Karpas-422 (cell line): ENCODE measurements at regions not wholly inside any gene's neighbourhood (a gene's known extent, or its start where the extent isn't known, plus 50 kb on each side); places are given as distances from the start of the nearest gene placed in this dataset.

ENCODE experiments used
- DNase-seq: peaks from one replicate; pipeline ENCODE4 v3.0.0-alpha.2; 2015
- H2AFZ ChIP-seq: fragments of 200-600 bp; sonication (generic); 2 replicates; pipeline ENCODE4 v1.6.1; 2014; ENCODE audit warnings: antibody characterized with exemption, low read length, mixed read lengths
- H3K27ac ChIP-seq: fragments of 200-600 bp; sonication (generic); 2 replicates; pipeline ENCODE4 v1.5.1; 2014; ENCODE audit warnings: mild to moderate bottlenecking, low read length, moderate library complexity
- H3K27me3 ChIP-seq: fragments of 200-600 bp; sonication (generic); 2 replicates; pipeline ENCODE4 v1.6.1; 2014; ENCODE audit warnings: low read length, mixed read lengths
- H3K36me3 ChIP-seq: fragments of 200-600 bp; sonication (generic); 2 replicates; pipeline ENCODE4 v1.6.1; 2014; ENCODE audit warnings: low read length, mixed read lengths; ENCODE audit not compliant: insufficient read depth
- H3K4me1 ChIP-seq: fragments of 200-600 bp; sonication (generic); 2 replicates; pipeline ENCODE4 v1.6.1; 2014; ENCODE audit warnings: mild to moderate bottlenecking, low read length, mixed read lengths
- H3K4me2 ChIP-seq: fragments of 200-600 bp; sonication (generic); 2 replicates; pipeline ENCODE4 v1.6.1; 2014; ENCODE audit warnings: low read length, low read depth, mild to moderate bottlenecking; ENCODE audit not compliant: poor library complexity, severe bottlenecking
- H3K4me3 ChIP-seq: fragments of 200-600 bp; sonication (generic); 2 replicates; pipeline ENCODE4 v1.5.1; 2014; ENCODE audit warnings: mild to moderate bottlenecking, antibody characterized with exemption, low read length, mixed read lengths
- H3K79me2 ChIP-seq: fragments of 200-600 bp; sonication (generic); 2 replicates; pipeline ENCODE4 v1.6.1; 2014; ENCODE audit warnings: mild to moderate bottlenecking, low read length, mixed read lengths
- H3K9ac ChIP-seq: fragments of 200-600 bp; sonication (generic); 2 replicates; pipeline ENCODE4 v1.6.0; 2014; ENCODE audit warnings: low read length
- H3K9me2 ChIP-seq: fragments of 200-600 bp; sonication (generic), shearing (Covaris generic); replicated peaks from 2 replicates; pipeline ENCODE4 v1.6.0; 2014; ENCODE audit warnings: mild to moderate bottlenecking, low read length, moderate library complexity; ENCODE audit not compliant: insufficient read depth
- H3K9me3 ChIP-seq: fragments of 300-700, 200-600 bp; sonication (generic); 2 replicates; pipeline ENCODE4 v1.6.1; 2014; ENCODE audit warnings: low read length, mixed read lengths
- H4K20me1 ChIP-seq: fragments of 200-600 bp; sonication (generic); 2 replicates; pipeline ENCODE4 v1.6.1; 2014; ENCODE audit warnings: mild to moderate bottlenecking, antibody characterized with exemption, low read length, low read depth; ENCODE audit not compliant: insufficient read depth

DNA sequence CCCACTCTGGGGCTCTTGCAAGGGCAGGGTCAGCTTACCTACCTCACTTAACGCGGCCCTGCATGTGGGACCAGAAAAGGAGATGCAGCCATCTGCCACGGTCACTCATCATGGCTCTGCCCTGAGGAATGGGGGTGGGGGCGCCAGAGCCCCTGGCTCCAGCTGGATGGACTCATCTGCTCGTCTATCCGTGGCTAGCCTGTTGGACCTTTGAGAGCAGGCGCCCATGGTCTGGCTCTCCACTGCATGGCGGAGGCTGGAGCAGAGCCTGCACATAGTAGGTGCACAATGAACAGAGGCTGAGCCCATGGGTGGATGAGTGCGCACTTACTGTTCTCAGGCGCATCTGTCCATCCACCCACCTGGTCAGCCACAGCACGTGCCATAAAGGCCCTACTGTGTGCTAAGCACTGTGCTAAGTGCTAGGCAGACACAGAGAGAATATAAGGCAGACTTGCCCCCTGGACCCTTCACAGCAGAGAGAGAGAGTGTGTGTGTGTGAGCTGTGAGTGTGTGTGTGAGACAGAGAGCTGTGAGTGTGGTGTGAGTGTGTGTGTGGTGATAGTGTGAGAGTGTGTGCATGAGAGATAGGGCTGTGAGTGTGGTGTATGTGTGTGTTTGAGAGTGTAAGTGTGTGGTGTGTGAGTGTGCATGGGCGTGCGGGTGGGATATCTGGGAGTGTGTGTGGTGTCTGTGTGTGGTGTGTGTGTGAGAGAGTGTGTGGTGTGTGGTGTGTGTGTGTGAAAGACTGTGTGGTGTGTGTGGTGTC, 151.3 kb downstream of the TFCP2L1 start:
- no peaks in the 10 kb centered on the region for H3K79me2 ChIP-seq
- no peaks in the 10 kb centered on the region for H3K27me3 ChIP-seq
- H3K9me3 ChIP-seq, result no peaks in the 10 kb centered on the region
- no peak overlapping the region for H3K4me2 ChIP-seq
- H3K36me3 ChIP-seq, result no peaks in the 10 kb centered on the region
- no peaks in the 10 kb centered on the region for H4K20me1 ChIP-seq
- DNase-seq, result no peak
- no peaks in the 10 kb centered on the region for H3K9me2 ChIP-seq
- no peaks in the 10 kb centered on the region for H3K4me1 ChIP-seq
- H3K9ac ChIP-seq, result no peak overlapping the region
- no peak overlapping the region for H2AFZ ChIP-seq
- no peak overlapping the region for H3K4me3 ChIP-seq
- no peak overlapping the region for H3K27ac ChIP-seq

GRCh38 chr2:121134728-121135127, 150.3 kb downstream of the TFCP2L1 start:
- no peak overlapping the region for H3K27ac ChIP-seq
- no peaks in the 10 kb centered on the region for H3K9me3 ChIP-seq
- no peaks in the 10 kb centered on the region for H3K9me2 ChIP-seq
- no peaks in the 10 kb centered on the region for H3K36me3 ChIP-seq
- H3K4me2 ChIP-seq, result no peak overlapping the region
- H3K27me3 ChIP-seq, result no peaks in the 10 kb centered on the region
- H3K79me2 ChIP-seq, result no peaks in the 10 kb centered on the region
- DNase-seq, result no peak
- no peak overlapping the region for H3K4me3 ChIP-seq
- no peaks in the 10 kb centered on the region for H3K4me1 ChIP-seq
- H3K9ac ChIP-seq, result no peak overlapping the region
- no peaks in the 10 kb centered on the region for H4K20me1 ChIP-seq
- H2AFZ ChIP-seq, result no peak overlapping the region

- no peaks in the 10 kb centered on the region for H4K20me1 ChIP-seq
- DNase-seq, result no peak
- H3K4me1 ChIP-seq, result no peaks in the 10 kb centered on the region
- peaks cover 2% of the 10 kb centered on the region; the same call in 1 of the 2 replicates for H3K27me3 ChIP-seq
- H3K27ac ChIP-seq, result no peak overlapping the region
- H3K9ac ChIP-seq, result no peak overlapping the region
- no peak overlapping the region for H3K4me2 ChIP-seq
- H2AFZ ChIP-seq, result no peak overlapping the region
- no peak overlapping the region for H3K4me3 ChIP-seq
- H3K9me2 ChIP-seq, result no peaks in the 10 kb centered on the region
- no peaks in the 10 kb centered on the region for H3K79me2 ChIP-seq
- H3K36me3 ChIP-seq, result no peaks in the 10 kb centered on the region
- 0 out of 2 replicates have a peak, but pooled peaks cover 1% of the 10 kb centered on the region for H3K9me3 ChIP-seq
Observed at GRCh38 chr2:121135168-121135853, 149.7 kb downstream of the TFCP2L1 start.

DNA sequence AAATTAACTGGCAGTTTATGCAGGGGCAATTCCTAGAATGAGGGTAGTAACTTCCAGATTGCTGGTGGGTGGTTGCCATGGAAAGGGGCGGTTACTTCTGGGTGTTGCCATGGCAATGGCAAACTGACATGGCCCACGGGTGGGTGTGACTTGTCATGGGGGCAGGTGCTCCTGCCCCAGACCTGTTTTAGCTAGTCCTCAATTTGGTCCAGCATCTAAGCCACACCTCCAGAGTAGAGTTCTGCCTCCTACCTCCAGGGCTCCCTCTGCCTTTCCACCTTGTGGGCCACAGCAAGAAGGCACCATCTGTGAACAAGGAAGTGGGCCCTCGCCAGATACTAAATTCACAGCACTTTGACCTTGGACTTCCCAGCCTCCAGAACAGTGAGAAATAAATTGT, 148.7 kb downstream of the TFCP2L1 start:
- peaks cover 5% of the 10 kb centered on the region; the same call in 1 of the 2 replicates for H3K27me3 ChIP-seq
- no peak overlapping the region for H3K9ac ChIP-seq
- DNase-seq, result peak; percentile 57
- H3K4me2 ChIP-seq, result no peak overlapping the region
- H3K4me1 ChIP-seq, result no peaks in the 10 kb centered on the region
- H2AFZ ChIP-seq, result no peak overlapping the region
- H3K9me3 ChIP-seq, result 0 out of 2 replicates have a peak, but pooled peaks cover 3% of the 10 kb centered on the region
- H3K4me3 ChIP-seq, result no peak overlapping the region
- H3K79me2 ChIP-seq, result no peaks in the 10 kb centered on the region
- no peak overlapping the region for H3K27ac ChIP-seq
- no peaks in the 10 kb centered on the region for H4K20me1 ChIP-seq
- H3K36me3 ChIP-seq, result no peaks in the 10 kb centered on the region
- H3K9me2 ChIP-seq, result no peaks in the 10 kb centered on the region

GRCh38 chr2:121137571-121137970, 147.4 kb downstream of the TFCP2L1 start:
- no peak overlapping the region for H3K9ac ChIP-seq
- H3K9me2 ChIP-seq, result no peaks in the 10 kb centered on the region
- no peak overlapping the region for H2AFZ ChIP-seq
- H3K27me3 ChIP-seq, result peaks cover 5% of the 10 kb centered on the region; the same call in 1 of the 2 replicates
- H3K4me2 ChIP-seq, result no peak overlapping the region
- no peaks in the 10 kb centered on the region for H4K20me1 ChIP-seq
- no peak overlapping the region for H3K4me3 ChIP-seq
- DNase-seq, result no peak
- H3K9me3 ChIP-seq, result 0 out of 2 replicates have a peak, but pooled peaks cover 3% of the 10 kb centered on the region
- H3K36me3 ChIP-seq, result no peaks in the 10 kb centered on the region
- H3K27ac ChIP-seq, result no peak overlapping the region
- H3K79me2 ChIP-seq, result no peaks in the 10 kb centered on the region
- no peaks in the 10 kb centered on the region for H3K4me1 ChIP-seq

GRCh38 chr2:121140734-121141133, 144.3 kb downstream of the TFCP2L1 start:
- no peak overlapping the region for H2AFZ ChIP-seq
- H3K27me3 ChIP-seq, result peaks cover 5% of the 10 kb centered on the region; the same call in 1 of the 2 replicates
- H3K4me3 ChIP-seq, result no peak overlapping the region
- H3K4me1 ChIP-seq, result no peaks in the 10 kb centered on the region
- no peak overlapping the region for H3K27ac ChIP-seq
- H3K9me2 ChIP-seq, result no peaks in the 10 kb centered on the region
- H3K36me3 ChIP-seq, result no peaks in the 10 kb centered on the region
- H3K9ac ChIP-seq, result no peak overlapping the region
- no peak for DNase-seq
- 0 out of 2 replicates have a peak, but pooled peaks cover 3% of the 10 kb centered on the region for H3K9me3 ChIP-seq
- no peaks in the 10 kb centered on the region for H4K20me1 ChIP-seq
- H3K4me2 ChIP-seq, result no peak overlapping the region
- H3K79me2 ChIP-seq, result no peaks in the 10 kb centered on the region

GRCh38 chr2:121142452-121142851, 142.6 kb downstream of the TFCP2L1 start:
- H2AFZ ChIP-seq, result no peak overlapping the region
- no peaks in the 10 kb centered on the region for H3K9me2 ChIP-seq
- H3K36me3 ChIP-seq, result no peaks in the 10 kb centered on the region
- no peaks in the 10 kb centered on the region for H4K20me1 ChIP-seq
- H3K27ac ChIP-seq, result no peak overlapping the region
- H3K4me1 ChIP-seq, result no peaks in the 10 kb centered on the region
- peaks cover 5% of the 10 kb centered on the region; the same call in 1 of the 2 replicates for H3K27me3 ChIP-seq
- H3K79me2 ChIP-seq, result no peaks in the 10 kb centered on the region
- H3K4me2 ChIP-seq, result no peak overlapping the region
- H3K4me3 ChIP-seq, result no peak overlapping the region
- H3K9ac ChIP-seq, result no peak overlapping the region
- H3K9me3 ChIP-seq, result 0 out of 2 replicates have a peak, but pooled peaks cover 3% of the 10 kb centered on the region
- DNase-seq, result no peak

GRCh38 chr2:121144111-121144510, 140.9 kb downstream of the TFCP2L1 start:
- Histone ChIP-seq H3K27me3 (peaks cover 5% of the 10 kb centered on the region; the same call in 1 of the 2 replicates), H3K27ac (no peak overlapping the region), H2AFZ (no peak overlapping the region), H3K9me3 (0 out of 2 replicates have a peak, but pooled peaks cover 3% of the 10 kb centered on the region), H3K4me1 (0 out of 2 replicates have a peak, but pooled peaks cover 2% of the 10 kb centered on the region), H3K79me2 (no peaks in the 10 kb centered on the region), H3K9me2 (no peaks in the 10 kb centered on the region), H3K36me3 (no peaks in the 10 kb centered on the region), H3K4me2 (no peak overlapping the region), H3K4me3 (no peak overlapping the region), H4K20me1 (no peaks in the 10 kb centered on the region), H3K9ac (no peak overlapping the region)
- no peak for DNase-seq
